Activated gamma-delta T cell treated with Interleukin-2 at 50 U/mL for 16 hours (primary cell): ENCODE measurements at regions not wholly inside any gene's neighbourhood (a gene's known extent, or its start where the extent isn't known, plus 50 kb on each side); places are given as distances from the start of the nearest gene placed in this dataset.

Experiments used
- DNase-seq: peaks from one replicate; pipeline ENCODE4 v3.0.0-alpha.2; 2020

DNA sequence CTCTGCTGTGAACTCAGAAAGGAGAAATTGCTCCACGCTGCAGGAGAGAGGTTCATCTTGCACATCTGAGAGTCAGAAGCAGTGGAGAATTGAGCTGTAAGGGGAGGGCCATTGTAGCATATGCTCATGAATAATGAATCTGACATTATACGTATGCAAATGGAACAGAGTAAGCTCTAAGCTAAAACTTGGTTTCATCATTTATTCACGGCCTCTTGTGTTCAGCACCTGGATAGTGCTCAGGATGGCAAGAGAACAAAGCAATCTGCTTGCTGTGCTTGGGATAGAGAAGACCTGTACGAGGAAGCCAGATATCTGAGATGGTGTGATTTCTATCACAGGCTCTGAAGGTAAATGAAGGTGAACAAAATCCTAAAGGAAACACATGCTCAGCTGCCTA is 87.9 kb upstream of the GCFC2 start:
- no peak for DNase-seq

- DNase-seq, result no peak
Observed at GRCh38 chr2:75792996-75793395, 82.3 kb upstream of the GCFC2 start.

DNA sequence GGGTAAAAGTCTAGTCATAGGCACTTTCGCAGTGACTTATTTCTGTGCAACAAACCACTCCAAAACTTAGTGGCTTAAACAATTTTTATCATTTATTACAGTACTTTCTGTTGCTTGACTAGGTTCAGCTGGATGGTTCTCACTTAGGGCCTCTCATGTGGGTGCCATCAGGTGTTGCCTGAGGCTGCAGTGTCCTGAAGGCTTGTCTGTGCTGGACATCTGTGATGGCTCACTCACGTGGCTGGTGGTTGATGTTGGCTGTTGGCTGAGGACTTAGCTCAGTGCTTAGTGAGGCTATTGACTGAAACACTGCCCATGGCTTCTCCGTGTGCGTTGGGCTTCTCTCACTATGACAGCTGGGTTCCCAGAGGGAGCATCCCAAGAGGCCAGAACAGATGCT is 81.4 kb upstream of the GCFC2 start:
- DNase-seq, result no peak

DNA sequence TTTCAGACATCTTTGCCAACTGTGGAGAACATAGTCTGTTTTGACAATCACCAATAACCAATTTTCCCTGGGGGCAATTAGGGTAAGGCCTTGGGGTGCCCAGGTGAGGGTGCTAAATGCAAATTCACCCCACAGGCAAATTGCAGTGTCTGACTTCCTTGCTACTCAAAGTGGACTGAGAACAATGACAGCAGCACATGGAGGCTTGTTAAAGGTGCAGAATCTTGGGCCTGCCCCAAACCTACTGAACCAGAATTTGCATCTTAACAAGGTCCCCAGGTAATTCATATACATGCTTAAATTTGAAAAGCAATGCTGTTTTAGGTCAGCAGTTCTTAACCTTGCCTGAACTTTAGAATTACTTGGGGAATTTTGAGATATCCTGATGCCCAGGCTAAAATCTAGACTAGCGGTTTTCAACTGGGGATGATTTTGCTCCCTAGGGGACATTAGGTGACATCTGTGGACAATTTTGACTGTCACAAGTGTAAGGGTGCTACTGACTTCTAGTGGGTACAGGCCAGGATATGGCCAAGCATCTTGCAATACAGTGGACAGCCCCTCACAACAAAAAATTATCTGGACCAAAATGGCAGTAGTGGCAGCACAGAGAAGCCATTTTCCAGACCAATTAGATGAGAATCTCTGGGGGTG is 80.2 kb upstream of the GCFC2 start:
- no peak for DNase-seq

- no peak for DNase-seq
Observed at GRCh38 chr2:75790121-75790813, 79.6 kb upstream of the GCFC2 start.

GRCh38 chr2:75788902-75789301 is 78.2 kb upstream of the GCFC2 start:
- DNase-seq, result no peak

DNA sequence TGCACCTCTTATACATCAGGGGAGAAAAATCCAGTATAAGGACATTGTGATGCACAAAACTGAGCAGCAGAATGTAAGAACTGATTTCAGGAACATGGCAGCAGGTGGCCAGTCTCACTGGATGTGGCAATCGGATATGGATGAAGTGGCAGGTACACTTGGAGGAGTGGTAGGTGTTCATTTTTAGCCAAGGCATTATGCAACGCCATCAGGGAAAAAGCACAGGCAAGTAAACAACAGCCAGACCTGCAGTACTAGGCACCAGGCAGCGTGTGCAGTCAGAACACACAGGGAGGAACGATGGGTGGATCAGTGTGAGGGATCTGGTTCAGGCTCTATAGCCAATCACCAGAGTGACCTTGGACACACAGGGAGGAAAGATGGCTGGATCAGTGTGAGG is 77.4 kb upstream of the GCFC2 start:
- DNase-seq, result no peak

DNA sequence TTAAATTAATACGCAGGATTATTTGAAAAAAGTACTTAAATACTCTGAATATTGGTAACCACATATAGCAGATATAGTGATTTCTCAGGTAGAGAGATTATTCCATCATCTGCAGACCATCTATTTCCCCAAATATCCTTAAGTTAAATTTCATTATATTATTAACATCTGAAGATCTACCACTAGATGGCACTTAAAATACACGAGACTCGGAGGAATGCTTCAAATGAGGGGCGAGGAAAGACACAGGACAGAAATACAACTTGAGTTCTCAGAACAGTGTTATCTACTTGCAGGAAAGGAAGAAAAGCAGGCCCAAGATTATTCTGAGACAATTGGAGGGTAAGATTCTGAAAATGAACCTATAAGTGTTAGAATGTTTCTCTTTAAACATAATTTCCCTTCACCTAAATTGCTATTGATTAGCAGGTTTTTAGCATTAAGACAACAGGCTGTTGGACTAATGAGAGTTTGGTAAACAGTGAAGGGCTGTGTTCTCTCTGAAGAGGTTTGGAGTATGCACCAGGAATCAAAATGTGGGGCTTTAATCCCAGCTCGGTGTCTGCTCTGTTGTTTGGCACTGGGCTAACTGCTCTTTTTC is 76.9 kb upstream of the GCFC2 start:
- no peak for DNase-seq

DNA sequence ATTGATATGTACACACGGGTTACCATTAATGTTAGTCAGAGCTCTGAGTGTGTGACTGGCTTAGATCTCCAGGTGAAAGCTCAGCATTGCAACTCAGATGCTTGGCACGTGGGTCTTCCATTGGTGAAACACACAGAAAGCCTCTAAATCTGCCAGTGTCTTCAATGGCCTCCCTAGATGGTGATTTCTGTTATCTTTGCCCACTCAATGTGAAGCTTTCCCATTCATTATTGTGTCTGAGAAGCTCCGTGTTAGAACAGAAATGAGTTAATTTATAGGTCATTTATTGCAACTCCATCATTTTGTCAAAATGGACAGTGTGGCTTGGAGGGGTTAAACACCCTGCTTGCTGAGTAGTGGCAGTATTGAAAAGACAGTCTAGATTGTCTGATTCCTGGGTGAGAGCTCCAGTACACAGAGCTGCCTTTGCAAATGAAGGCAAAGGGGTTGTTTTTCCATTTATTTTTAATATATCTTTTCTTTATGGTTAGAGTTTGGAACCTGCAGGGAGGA is 64.7 kb upstream of the GCFC2 start:
- no peak for DNase-seq

- no peak for DNase-seq
Observed at GRCh38 chr2:75772908-75773630, 62.4 kb upstream of the GCFC2 start.

GRCh38 chr2:75765798-75766197 is 55.1 kb upstream of the GCFC2 start:
- DNase-seq, result no peak

DNA sequence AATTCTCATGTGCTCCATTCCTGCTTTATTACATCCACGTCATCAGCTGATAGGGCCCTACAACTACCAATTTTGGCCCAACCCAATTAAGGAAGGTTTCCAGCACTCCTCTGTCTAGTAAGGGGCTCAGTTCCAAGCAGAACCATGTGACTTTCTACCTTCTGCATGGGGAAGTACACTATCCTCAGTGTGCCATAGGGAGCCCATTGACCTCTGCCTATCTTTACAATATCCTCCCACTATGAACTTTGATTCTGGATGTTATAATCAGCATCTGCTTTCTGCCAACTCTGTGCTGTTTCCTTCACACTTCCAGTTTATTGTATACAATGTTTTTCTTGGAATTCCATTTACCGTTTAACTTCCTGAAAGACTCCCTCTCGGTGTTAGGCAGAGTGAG is 53.9 kb upstream of the GCFC2 start:
- DNase-seq, result no peak
